ENCODE measurements at regions not wholly inside any gene's neighbourhood (a gene's known extent, or its start where the extent isn't known, plus 50 kb on each side); places are given as distances from the start of the nearest gene placed in this dataset.

DNA sequence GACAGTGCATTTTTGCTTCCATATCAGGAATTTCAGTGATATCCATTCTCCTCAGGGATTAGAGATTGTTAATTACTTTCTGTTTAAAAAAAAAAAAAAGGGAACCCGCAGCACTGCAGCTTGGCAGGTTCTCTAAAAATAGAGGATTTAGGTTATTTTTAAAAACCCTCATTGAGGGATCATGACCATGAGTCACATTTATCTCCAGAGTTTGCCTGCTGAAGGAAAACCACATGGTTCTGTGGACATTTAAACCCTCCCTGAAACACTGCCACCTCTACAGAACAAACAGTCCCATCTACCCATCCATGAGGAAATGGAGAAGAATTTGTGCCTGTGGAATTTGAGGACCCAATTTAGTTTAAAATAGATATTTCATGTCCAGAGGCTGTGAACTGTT lies 66.2 kb upstream of the UBE2E1 start:
- TF ChIP-seq TAF1 (IDR thresholded peaks at IDR 0.05; ENCODE audit: borderline replicate concordance, low read depth, low read length), result no peak
- TF ChIP-seq POLR2A (IDR thresholded peaks at IDR 0.05; ENCODE audit: low read depth, low read length), result no peak
- TF ChIP-seq POLR2AphosphoS5 (IDR thresholded peaks at IDR 0.05; ENCODE audit: low read depth, low read length), result no peak

Measured in GM12892 (cell line).